GM23248 (cell line): ENCODE measurements at regions not wholly inside any gene's neighbourhood (a gene's known extent, or its start where the extent isn't known, plus 50 kb on each side); places are given as distances from the start of the nearest gene placed in this dataset.

Experiments used
- EZH2 ChIP-seq: fragments of 200-600 bp; sonication (generic); IDR thresholded peaks from 2 replicates; pipeline ENCODE4 v1.6.1; 2018; ENCODE audit warnings: antibody characterized with exemption, mild to moderate bottlenecking; ENCODE audit not compliant: insufficient read depth, poor library complexity, severe bottlenecking
- EZH2phosphoT487 ChIP-seq: fragments of 200-600 bp; sonication (generic); IDR thresholded peaks from 2 replicates; pipeline ENCODE4 v1.6.1; 2018; ENCODE audit warnings: antibody characterized with exemption, moderate library complexity, mild to moderate bottlenecking, low read depth; ENCODE audit not compliant: insufficient read depth

DNA sequence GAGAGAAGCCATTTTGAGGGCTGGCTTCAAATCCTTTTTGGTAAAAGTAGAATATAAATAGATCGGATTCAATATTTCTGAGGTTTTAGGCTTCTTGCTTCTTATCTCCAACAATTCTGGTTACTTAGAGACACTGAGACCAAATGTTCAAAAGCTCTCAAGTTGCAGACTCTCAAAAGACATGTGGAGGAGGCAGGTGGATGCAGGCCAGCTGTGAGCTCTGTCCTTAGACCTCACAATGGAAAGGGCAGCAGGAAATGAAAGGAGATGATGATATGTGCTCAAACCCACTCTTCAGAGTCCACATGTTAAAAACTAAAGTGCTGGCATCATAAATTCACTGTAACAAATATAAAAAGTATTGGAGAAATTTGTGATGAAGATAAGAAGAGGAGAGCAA, 424.9 kb upstream of the ALCAM start:
- TF ChIP-seq EZH2phosphoT487 (no peak), EZH2 (no peak)
